ENCODE measurements at regions not wholly inside any gene's neighbourhood (a gene's known extent, or its start where the extent isn't known, plus 50 kb on each side); places are given as distances from the start of the nearest gene placed in this dataset.

DNA sequence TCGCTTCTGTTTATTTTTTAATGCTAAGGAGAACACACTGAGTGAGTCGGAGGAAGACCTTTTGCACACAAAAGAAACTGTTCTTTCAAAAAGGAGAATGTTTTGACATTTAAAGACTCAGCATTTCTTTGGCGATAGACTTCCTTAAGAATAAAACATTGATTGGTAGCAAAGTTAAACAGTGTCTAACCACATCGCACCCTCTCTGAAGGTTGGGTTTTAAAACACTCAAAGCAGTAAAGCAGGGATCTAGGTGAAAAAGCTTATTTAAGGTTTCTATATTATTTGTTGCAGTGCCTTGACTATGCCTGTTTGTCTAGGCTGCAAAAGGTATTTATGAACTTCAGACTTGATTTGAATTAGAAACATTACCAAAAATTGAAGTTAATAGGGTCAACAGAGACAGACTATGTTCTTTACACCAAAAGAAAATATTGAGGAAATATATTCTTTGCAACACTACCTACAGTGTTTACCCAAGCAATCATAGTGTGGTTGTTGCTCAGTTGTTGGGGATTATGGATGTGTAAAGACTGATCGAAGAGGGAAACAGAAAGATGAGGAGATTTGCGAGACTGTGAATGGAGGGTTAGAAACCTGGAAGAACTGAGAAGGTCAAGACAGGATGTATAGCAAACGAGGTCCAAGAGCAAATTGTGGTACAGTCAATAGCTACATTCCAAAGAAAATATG lies 297.8 kb upstream of the SLC39A10 start:
- H3K27ac ChIP-seq (ENCODE audit: low read depth, low read length) = no peak overlapping the region
- H2AFZ ChIP-seq (ENCODE audit: low read depth, low read length) = peak overlapping the region; percentile 10
- H3K4me1 ChIP-seq (ENCODE audit: insufficient read depth, low read length) = peaks cover 11% of the 10 kb centered on the region
- TF ChIP-seq, protein P1, sequence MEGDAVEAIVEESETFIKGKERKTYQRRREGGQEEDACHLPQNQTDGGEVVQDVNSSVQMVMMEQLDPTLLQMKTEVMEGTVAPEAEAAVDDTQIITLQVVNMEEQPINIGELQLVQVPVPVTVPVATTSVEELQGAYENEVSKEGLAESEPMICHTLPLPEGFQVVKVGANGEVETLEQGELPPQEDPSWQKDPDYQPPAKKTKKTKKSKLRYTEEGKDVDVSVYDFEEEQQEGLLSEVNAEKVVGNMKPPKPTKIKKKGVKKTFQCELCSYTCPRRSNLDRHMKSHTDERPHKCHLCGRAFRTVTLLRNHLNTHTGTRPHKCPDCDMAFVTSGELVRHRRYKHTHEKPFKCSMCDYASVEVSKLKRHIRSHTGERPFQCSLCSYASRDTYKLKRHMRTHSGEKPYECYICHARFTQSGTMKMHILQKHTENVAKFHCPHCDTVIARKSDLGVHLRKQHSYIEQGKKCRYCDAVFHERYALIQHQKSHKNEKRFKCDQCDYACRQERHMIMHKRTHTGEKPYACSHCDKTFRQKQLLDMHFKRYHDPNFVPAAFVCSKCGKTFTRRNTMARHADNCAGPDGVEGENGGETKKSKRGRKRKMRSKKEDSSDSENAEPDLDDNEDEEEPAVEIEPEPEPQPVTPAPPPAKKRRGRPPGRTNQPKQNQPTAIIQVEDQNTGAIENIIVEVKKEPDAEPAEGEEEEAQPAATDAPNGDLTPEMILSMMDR (IDR thresholded peaks at IDR 0.05; ENCODE audit: insufficient read depth, low read depth, low read length) = no peak
- TF ChIP-seq EZH2 (IDR thresholded peaks at IDR 0.05; ENCODE audit: insufficient read depth, low read length) = no peak
- H3K4me3 Mint-ChIP-seq (ENCODE audit: unreplicated experiment) = no peak overlapping the region
- no peaks in the 10 kb centered on the region for H3K79me2 ChIP-seq (ENCODE audit: insufficient read depth, low read length)
- no peak overlapping the region for H3K4me3 ChIP-seq (ENCODE audit: insufficient read depth, low read depth, low read length)
- no peak for DNase-seq (ENCODE audit: low read depth)
- no peaks in the 10 kb centered on the region for H4K20me1 ChIP-seq (ENCODE audit: insufficient read depth, low read length)
- no peak overlapping the region for H3K27ac Mint-ChIP-seq (ENCODE audit: unreplicated experiment)
- no peaks in the 10 kb centered on the region for H3K9me3 ChIP-seq (ENCODE audit: insufficient read depth, low read depth, low read length)
- H3K27me3 ChIP-seq (ENCODE audit: insufficient read depth, low read length) = no peaks in the 10 kb centered on the region
- no peaks in the 10 kb centered on the region for H3K36me3 ChIP-seq (ENCODE audit: insufficient read depth, low read length)
- no peaks in the 10 kb centered on the region for H3K36me3 Mint-ChIP-seq (ENCODE audit: low read depth, unreplicated experiment)
- peaks cover 3% of the 10 kb centered on the region for H3K4me1 Mint-ChIP-seq (ENCODE audit: low read depth, unreplicated experiment)
- H3K4me2 ChIP-seq (ENCODE audit: low read length) = no peak overlapping the region
- peaks cover 2% of the 10 kb centered on the region for H3K9me3 Mint-ChIP-seq (ENCODE audit: unreplicated experiment)
- no peaks in the 10 kb centered on the region for H3K27me3 Mint-ChIP-seq (ENCODE audit: low read depth, unreplicated experiment)
- H3K9ac ChIP-seq (ENCODE audit: low read length) = no peak overlapping the region
- FAIRE-seq = no peak

DNA sequence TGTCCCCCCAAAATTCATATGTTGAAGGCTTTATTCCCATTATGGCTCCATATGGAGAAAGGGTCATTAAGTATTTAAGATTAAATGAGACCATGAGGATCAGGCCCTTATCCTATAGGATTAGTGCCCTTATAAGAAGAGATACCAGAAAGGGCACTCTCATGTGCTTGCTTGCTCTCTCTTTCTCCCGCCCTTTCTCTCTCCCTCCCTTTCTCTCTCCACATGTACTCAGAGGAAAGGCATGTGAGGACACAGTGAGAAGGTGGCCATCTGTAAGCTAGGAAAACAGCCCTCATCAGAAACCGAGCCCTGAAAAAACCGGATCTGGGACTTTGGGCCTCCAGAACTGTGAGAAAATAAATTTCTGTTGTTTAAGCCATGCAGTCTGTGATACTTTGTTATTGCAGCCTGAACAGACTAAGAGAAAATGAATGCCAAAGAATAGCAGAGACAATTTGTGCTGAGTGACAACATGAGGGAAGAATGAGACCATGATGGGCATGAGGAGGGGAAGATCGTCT lies 300.0 kb upstream of the SLC39A10 start:
- Histone ChIP-seq H3K79me2 (ENCODE audit: insufficient read depth, low read length) (no peaks in the 10 kb centered on the region), H3K4me2 (ENCODE audit: low read length) (no peak overlapping the region), H2AFZ (ENCODE audit: low read depth, low read length) (no peak overlapping the region), H3K4me3 (ENCODE audit: insufficient read depth, low read depth, low read length) (no peak overlapping the region), H3K9me3 (ENCODE audit: insufficient read depth, low read depth, low read length) (no peaks in the 10 kb centered on the region), H3K9ac (ENCODE audit: low read length) (no peak overlapping the region), H3K27ac (ENCODE audit: low read depth, low read length) (no peak overlapping the region), H4K20me1 (ENCODE audit: insufficient read depth, low read length) (no peaks in the 10 kb centered on the region), H3K36me3 (ENCODE audit: insufficient read depth, low read length) (no peaks in the 10 kb centered on the region), H3K27me3 (ENCODE audit: insufficient read depth, low read length) (no peaks in the 10 kb centered on the region), H3K4me1 (ENCODE audit: insufficient read depth, low read length) (no peaks in the 10 kb centered on the region)
- TF ChIP-seq EZH2 (IDR thresholded peaks at IDR 0.05; ENCODE audit: insufficient read depth, low read length) = no peak
- TF ChIP-seq, protein P1 (IDR thresholded peaks at IDR 0.05; ENCODE audit: insufficient read depth, low read depth, low read length) = no peak
- no peaks in the 10 kb centered on the region for H3K27me3 Mint-ChIP-seq (ENCODE audit: low read depth, unreplicated experiment)
- FAIRE-seq (no peak), DNase-seq (ENCODE audit: low read depth) (no peak)
- H3K9me3 Mint-ChIP-seq (ENCODE audit: unreplicated experiment) = peaks cover 2% of the 10 kb centered on the region
- H3K4me1 Mint-ChIP-seq (ENCODE audit: low read depth, unreplicated experiment) = no peaks in the 10 kb centered on the region
- H3K27ac Mint-ChIP-seq (ENCODE audit: unreplicated experiment) = no peak overlapping the region
- H3K4me3 Mint-ChIP-seq (ENCODE audit: unreplicated experiment) = no peak overlapping the region
- H3K36me3 Mint-ChIP-seq (ENCODE audit: low read depth, unreplicated experiment) = no peaks in the 10 kb centered on the region

DNA sequence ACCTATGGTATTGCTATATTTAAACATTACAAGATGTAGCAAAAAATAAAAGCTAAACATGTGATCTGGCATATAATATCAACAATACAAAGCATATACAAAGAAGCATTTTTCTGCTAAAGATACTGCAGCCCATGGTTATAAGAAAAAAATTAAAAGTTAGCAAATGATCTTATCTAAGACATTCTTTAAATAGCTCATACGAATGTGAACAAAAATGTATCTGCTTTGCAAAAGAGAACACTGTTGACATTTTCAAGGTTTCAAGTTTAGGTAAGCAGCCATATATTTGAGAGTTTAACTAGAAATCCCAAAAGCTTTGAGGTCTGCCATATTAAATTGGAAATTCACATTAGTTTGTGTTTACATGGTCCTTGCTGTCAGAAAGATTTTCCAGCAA lies 301.0 kb upstream of the SLC39A10 start:
- FAIRE-seq = no peak
- no peaks in the 10 kb centered on the region for H3K4me1 ChIP-seq (ENCODE audit: insufficient read depth, low read length)
- no peaks in the 10 kb centered on the region for H3K27me3 Mint-ChIP-seq (ENCODE audit: low read depth, unreplicated experiment)
- DNase-seq (ENCODE audit: low read depth) = no peak
- H3K9me3 Mint-ChIP-seq (ENCODE audit: unreplicated experiment) = peaks cover 2% of the 10 kb centered on the region
- no peak overlapping the region for H3K4me3 Mint-ChIP-seq (ENCODE audit: unreplicated experiment)
- no peak overlapping the region for H3K4me3 ChIP-seq (ENCODE audit: insufficient read depth, low read depth, low read length)
- H3K9me3 ChIP-seq (ENCODE audit: insufficient read depth, low read depth, low read length) = no peaks in the 10 kb centered on the region
- H4K20me1 ChIP-seq (ENCODE audit: insufficient read depth, low read length) = no peaks in the 10 kb centered on the region
- no peak overlapping the region for H3K4me2 ChIP-seq (ENCODE audit: low read length)
- no peaks in the 10 kb centered on the region for H3K79me2 ChIP-seq (ENCODE audit: insufficient read depth, low read length)
- no peak overlapping the region for H2AFZ ChIP-seq (ENCODE audit: low read depth, low read length)
- no peak overlapping the region for H3K27ac ChIP-seq (ENCODE audit: low read depth, low read length)
- H3K4me1 Mint-ChIP-seq (ENCODE audit: low read depth, unreplicated experiment) = no peaks in the 10 kb centered on the region
- H3K27ac Mint-ChIP-seq (ENCODE audit: unreplicated experiment) = no peak overlapping the region
- H3K36me3 ChIP-seq (ENCODE audit: insufficient read depth, low read length) = no peaks in the 10 kb centered on the region
- no peaks in the 10 kb centered on the region for H3K27me3 ChIP-seq (ENCODE audit: insufficient read depth, low read length)
- H3K9ac ChIP-seq (ENCODE audit: low read length) = no peak overlapping the region
- no peaks in the 10 kb centered on the region for H3K36me3 Mint-ChIP-seq (ENCODE audit: low read depth, unreplicated experiment)
- TF ChIP-seq EZH2 (IDR thresholded peaks at IDR 0.05; ENCODE audit: insufficient read depth, low read length) = no peak
- TF ChIP-seq, protein P1 (IDR thresholded peaks at IDR 0.05; ENCODE audit: insufficient read depth, low read depth, low read length) = no peak
